LNCaP clone FGC (cell line): ENCODE measurements at regions not wholly inside any gene's neighbourhood (a gene's known extent, or its start where the extent isn't known, plus 50 kb on each side); places are given as distances from the start of the nearest gene placed in this dataset.

Experiments
- DNase-seq: peaks from one replicate; pipeline ENCODE4 v3.0.0-alpha.2; 2011; ENCODE audit warnings: low read depth
- H3K4me3 ChIP-seq: 2 replicates; pipeline ENCODE4 v1.5.1; 2011; ENCODE audit warnings: mild to moderate bottlenecking, low read depth, low read length, control low read depth
- TF ChIP-seq, protein P1 (sequence below): IDR thresholded peaks from 2 replicates; pipeline ENCODE4 v1.5.1; 2012; ENCODE audit warnings: mild to moderate bottlenecking; ENCODE audit not compliant: control insufficient read depth, insufficient read depth; ENCODE audit errors: extremely low read depth

DNA sequence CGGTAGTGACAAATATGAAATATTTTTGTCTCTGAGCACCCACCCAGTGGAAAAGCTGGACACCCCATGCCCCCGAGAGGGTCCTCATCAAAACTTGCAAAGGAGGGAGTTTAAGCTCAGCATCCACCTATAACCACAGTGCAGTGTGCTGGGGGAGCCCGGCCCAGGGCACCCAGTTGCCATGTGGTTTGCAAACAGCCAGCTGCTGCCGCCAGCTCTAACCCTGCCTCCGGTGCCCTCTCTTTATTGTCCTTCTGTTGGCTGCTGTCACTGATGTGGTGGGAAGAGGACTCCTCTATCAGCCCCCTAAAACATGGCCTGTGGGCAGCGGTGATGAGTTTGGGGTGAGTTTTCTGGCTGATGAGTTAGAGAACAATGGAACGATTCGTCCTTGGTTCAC, 160.9 kb upstream of the MVB12B start:
- DNase-seq, result no peak
- TF ChIP-seq, protein P1, sequence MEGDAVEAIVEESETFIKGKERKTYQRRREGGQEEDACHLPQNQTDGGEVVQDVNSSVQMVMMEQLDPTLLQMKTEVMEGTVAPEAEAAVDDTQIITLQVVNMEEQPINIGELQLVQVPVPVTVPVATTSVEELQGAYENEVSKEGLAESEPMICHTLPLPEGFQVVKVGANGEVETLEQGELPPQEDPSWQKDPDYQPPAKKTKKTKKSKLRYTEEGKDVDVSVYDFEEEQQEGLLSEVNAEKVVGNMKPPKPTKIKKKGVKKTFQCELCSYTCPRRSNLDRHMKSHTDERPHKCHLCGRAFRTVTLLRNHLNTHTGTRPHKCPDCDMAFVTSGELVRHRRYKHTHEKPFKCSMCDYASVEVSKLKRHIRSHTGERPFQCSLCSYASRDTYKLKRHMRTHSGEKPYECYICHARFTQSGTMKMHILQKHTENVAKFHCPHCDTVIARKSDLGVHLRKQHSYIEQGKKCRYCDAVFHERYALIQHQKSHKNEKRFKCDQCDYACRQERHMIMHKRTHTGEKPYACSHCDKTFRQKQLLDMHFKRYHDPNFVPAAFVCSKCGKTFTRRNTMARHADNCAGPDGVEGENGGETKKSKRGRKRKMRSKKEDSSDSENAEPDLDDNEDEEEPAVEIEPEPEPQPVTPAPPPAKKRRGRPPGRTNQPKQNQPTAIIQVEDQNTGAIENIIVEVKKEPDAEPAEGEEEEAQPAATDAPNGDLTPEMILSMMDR, result no peak
- H3K4me3 ChIP-seq, result no peak overlapping the region

DNA sequence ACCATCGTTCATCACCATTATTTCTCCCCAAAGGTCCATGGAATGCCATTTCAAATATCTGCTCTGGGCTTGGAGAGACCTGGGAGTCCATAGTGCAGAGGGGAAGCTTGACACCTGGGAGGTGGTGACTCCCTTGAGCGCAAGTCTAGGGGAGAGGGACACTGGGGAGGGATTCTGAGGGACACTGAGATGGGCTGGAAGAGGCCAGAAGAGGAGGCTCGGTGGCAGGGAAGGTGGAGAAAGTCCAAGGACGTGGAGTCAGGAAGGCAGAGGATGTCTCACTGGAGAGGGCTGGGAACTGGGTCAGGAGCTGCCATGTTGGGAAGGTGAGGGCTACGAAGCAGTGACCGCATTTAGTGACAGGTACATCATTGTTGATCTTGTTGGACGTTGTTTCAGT, 160.3 kb upstream of the MVB12B start:
- H3K4me3 ChIP-seq, result no peak overlapping the region
- TF ChIP-seq, protein P1, result no peak
- no peak for DNase-seq

DNA sequence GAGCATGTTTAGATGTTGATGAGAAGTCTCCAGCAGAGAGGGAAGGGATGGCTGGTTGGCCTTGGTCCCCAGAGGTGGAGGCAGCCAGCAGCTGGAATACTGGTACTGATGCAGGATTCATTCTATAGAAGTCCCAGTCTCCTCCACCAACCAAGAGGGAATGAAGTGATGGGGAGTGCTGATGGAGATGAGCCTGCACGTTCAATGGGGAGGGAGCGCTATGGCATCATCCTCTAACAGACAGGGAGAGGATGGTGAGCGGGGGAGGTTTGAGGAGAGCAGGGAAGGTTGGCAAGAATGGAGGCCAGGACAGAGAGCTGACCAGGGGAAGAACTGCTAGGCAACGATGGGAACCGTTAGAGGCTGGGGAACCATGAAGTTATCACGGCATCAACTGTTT, 159.8 kb upstream of the MVB12B start:
- H3K4me3 ChIP-seq, result no peak overlapping the region
- TF ChIP-seq, protein P1, result no peak
- DNase-seq, result no peak

DNA sequence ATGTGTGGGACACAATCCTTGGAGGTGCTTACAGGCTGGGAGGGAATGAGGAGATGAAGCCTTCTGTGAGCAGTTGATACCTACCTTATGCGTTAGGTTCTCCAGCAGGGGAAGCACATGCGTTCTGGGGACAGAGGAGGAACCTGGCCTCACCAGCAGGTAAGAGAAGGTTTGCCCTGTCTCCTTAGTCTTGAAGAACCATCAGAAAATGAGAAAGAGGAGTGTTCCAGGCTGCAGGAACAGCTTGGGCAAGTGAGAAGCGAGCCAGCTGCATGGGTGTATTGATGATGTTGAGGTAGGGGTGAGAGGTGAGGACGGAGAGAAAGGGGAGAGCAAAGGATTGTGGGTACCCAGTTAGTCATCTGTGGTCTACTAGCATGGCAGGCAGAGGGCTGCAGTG, 156.9 kb upstream of the MVB12B start:
- TF ChIP-seq, protein P1, result no peak
- no peak for DNase-seq
- no peak overlapping the region for H3K4me3 ChIP-seq

DNA sequence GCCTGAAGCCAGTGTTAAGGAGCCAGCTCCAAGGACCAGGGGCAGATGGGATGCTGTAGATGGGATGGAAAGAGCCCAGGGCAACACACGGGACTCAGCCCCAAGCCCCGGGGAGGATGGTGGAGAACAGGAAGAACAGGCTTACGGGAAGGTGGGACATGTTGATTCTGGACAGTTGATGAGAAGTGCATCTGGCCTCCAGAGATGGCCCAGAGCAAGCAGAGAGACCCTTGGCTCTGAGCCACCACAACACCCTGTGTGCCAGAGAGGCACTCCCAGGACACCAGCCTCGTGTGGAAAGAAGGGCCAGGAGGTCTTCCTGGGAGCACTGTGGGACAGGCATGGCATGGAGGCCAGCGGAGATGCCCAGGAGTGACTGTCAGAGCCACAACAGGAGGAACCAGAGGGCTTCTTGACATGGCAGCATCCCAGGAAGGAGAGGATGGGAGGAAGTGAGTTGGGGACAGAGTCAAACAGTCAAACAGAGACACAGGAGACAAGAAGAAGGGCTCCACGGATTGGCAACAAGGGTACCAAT, 156.3 kb upstream of the MVB12B start:
- TF ChIP-seq, protein P1, result no peak
- DNase-seq, result no peak
- no peak overlapping the region for H3K4me3 ChIP-seq

DNA sequence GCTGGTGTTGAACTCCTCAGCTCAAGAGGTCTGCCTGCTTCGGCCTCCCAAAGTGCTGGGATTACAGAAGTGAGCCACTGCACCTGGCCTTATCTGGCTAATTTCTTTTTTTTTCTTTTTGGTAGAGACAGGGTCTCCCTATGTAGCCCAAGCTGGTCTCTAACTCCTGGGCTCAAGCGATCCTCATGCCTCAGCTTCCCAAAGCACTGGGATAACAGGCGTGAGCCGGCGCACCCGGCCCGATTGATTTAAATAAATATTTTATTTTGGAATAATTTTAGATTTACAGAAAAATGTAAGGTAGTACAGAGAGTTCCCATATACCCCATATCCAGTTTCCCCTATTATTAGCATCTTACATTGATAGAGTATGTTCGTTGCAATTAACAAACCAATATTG, 155.0 kb upstream of the MVB12B start:
- DNase-seq, result no peak
- TF ChIP-seq, protein P1, result no peak

DNA sequence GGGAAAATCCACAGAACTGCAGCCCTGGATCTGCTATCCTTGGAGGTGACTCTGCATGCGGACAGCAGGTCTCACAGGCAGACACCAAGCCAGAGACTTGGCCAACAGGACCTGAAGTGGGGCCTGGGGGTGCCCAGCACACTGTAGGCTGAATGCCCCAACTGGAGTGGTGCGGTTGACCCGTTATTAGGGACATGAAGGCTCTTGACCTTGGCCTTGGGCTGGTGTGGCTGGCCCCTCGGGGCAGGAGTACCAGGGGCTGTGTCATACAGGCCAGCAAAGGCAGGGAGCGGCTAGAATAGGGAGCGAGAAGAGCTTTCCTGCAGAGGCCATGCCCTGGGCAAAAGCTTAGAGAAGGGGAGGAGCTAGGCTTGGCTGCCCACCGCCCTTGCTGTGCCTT, 153.2 kb upstream of the MVB12B start:
- no peak overlapping the region for H3K4me3 ChIP-seq
- TF ChIP-seq, protein P1, result no peak
- DNase-seq, result no peak

More for the DNA sequence above, 155.0 kb upstream of the MVB12B start:
- H3K4me3 ChIP-seq, result no peak overlapping the region
